ENCODE measurements at regions not wholly inside any gene's neighbourhood (a gene's known extent, or its start where the extent isn't known, plus 50 kb on each side); places are given as distances from the start of the nearest gene placed in this dataset.

DNA sequence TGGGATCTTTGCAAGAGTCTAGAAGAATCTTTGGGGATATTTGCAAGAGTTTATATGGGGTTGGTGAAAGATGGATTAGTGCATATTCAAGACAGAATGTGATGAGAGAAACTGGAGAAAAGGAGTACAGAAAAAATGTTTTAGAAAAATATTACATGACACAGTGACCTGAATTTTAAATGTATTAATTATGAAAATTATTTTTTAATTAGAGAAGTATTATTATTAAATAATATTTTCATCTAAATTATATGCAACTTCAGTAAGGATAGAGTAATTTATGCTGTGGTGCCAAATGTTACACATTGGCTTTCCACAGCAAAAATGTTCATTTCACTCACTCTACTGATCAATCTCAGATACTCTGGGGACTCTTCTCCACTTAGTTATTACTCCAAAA lies 1442.8 kb upstream of the SLC39A10 start:
- DNase-seq: no peak

GRCh38 chr2:194205568-194206227 lies 1451.3 kb upstream of the SLC39A10 start:
- no peak for DNase-seq

- no peak for DNase-seq
Measured at GRCh38 chr2:194203898-194204297, 1453.1 kb upstream of the SLC39A10 start.

DNA sequence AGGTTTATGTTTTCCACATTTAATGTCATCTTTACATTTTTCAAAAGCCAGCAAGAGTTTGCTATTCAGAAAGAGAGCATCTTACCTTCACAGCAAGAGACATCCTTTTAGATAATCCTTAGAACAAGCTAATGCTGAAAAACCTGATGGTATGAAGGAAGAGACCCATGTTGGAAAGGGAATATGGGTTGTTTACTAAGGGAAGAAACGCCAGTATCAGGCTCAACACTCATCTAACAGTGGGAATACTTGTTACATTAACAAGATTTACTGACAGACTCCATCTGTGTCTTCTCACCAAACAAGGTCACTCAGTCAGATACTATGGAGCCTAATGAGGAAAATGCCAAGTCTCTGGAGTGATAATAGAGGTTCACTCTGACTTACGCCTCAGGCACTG lies 1474.1 kb upstream of the SLC39A10 start:
- DNase-seq: no peak

- DNase-seq: no peak
Measured at GRCh38 chr2:194176134-194176533, 1480.9 kb upstream of the SLC39A10 start.

- DNase-seq: no peak
Measured at GRCh38 chr2:194166818-194167217, 1490.2 kb upstream of the SLC39A10 start.

GRCh38 chr2:194155431-194155830 lies 1501.6 kb upstream of the SLC39A10 start:
- DNase-seq: no peak

- DNase-seq: no peak
Measured at GRCh38 chr2:194151231-194151630, 1505.8 kb upstream of the SLC39A10 start.

- no peak for DNase-seq
Measured at GRCh38 chr2:194135463-194135862, 1521.6 kb upstream of the SLC39A10 start.

GRCh38 chr2:194128810-194129209 lies 1528.2 kb upstream of the SLC39A10 start:
- DNase-seq: no peak

DNA sequence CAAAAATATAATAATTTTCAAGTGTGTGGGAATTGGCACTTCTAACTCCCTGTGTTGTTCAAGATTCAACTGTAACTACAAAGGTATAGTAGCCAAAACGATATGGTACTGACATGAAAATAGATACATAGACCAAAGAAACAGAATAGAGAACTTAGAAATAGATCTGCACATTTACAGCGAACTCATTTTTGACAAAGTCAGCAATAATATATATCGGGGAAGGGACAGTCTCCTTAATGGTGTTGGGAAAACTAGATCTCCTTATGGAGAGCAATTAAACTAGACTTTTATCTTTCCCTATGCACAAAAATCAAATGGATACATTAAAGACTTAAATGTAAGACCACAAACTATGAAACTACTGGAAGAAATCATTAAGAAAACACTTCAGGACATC lies 1530.6 kb upstream of the SLC39A10 start:
- no peak for DNase-seq

GRCh38 chr2:194116861-194117260 lies 1540.2 kb upstream of the SLC39A10 start:
- no peak for DNase-seq

GRCh38 chr2:194105358-194105757 lies 1551.7 kb upstream of the SLC39A10 start:
- no peak for DNase-seq

GRCh38 chr2:194104687-194105086 lies 1552.3 kb upstream of the SLC39A10 start:
- DNase-seq: no peak

DNA sequence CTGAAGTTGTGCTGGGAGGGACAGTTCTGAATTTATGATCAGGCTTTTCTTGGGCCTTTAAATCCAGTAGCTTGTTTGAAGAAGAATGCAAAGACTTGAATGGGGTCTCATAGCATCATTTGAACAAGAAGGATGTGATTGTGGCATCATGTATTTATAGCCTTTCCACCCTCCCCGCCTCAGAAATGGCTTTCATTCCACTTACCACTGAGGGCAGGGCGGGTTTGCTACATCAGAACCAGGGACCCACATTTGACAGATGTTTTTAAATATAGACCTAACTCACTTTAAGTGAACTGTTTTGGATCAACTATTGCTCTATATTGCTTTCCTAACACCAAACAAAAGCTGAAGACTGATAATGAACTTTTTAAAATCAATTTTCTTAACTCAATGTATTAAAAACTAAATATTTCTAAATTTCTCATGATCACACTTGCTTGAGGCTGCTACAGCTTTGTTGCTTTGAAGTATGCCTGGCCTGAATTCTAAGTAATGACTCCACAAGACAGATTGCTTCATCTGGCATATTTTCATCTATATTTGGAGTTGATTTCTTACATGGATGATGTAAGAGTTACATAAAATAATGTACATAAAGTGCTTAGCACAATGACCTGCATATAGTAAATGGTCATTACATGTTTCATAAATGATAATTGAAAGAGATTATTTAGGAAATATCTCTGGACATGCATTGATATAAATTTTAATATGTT lies 1552.9 kb upstream of the SLC39A10 start:
- no peak for DNase-seq

DNA sequence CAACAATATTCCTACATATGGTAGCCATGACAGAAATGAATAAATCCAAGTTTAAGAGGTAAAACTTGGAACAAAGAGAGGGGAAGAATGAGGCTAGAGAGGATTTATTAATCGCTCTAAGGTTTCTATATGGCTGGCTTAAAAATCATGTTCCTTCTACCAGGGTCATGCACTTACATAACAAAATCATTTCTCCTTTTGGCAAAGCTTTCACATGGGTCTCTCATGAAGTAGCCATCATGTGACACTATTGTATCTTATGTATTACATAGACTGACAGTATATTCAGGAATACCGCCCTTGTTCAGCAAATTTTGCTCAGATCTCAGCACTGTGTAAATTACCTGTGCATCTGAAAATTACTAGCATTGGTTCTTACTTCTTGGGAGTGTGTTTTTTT lies 1554.5 kb upstream of the SLC39A10 start:
- DNase-seq: no peak

DNA sequence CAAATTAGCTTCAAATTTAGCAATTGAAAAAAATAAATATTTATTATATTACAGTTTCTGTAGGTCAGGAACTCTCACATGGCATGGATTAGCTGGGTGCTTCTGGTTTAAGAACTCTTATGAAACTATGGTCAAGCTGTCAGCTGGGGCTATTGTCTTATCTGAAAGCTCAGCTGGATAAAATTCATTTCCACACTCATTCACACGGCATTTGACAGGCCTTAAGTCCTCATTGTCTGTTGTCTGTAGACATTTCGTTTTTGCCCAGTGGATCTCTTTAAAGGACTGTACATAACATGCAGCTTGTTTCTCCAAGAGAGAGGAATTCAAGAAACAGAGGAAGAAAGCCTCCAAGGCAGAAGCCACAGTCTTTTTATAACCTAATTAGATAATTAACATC lies 1556.8 kb upstream of the SLC39A10 start:
- DNase-seq: no peak

GRCh38 chr2:194096402-194096801 lies 1560.6 kb upstream of the SLC39A10 start:
- DNase-seq: no peak

- no peak for DNase-seq
Measured at GRCh38 chr2:194095359-194095758, 1561.7 kb upstream of the SLC39A10 start.

DNA sequence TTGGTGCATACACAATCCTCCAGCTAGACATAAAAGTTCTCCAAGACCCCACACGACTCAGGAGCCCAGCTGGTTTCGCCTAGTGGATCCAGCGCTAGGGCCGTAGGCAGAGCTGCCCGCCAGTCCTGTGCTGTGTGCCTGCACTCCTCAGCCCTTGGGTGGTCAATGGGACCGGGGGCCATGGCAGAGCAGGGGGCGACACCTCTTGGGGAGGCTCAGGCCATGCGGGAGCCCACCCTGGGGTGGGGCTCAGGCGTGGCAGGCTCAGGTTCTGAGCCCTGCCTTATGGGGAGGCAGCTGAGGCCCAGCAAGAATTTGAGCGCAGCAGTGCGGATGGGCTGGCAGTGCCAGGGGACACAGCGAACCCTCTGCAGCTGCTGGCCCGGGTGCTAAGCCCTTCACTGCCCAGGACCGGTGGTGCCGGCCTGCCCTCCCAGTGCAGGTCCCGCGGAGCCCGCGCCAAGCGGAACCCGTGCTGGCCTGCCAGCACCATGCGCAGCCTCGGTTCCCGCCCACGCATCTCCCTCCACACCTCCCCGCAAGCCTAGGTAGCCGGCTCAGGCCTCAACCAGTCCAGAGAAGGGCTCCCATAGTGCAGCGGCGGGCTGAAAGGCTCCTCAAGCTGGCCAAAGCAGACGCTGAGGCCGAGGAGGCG lies 1566.6 kb upstream of the SLC39A10 start:
- DNase-seq: no peak

DNA sequence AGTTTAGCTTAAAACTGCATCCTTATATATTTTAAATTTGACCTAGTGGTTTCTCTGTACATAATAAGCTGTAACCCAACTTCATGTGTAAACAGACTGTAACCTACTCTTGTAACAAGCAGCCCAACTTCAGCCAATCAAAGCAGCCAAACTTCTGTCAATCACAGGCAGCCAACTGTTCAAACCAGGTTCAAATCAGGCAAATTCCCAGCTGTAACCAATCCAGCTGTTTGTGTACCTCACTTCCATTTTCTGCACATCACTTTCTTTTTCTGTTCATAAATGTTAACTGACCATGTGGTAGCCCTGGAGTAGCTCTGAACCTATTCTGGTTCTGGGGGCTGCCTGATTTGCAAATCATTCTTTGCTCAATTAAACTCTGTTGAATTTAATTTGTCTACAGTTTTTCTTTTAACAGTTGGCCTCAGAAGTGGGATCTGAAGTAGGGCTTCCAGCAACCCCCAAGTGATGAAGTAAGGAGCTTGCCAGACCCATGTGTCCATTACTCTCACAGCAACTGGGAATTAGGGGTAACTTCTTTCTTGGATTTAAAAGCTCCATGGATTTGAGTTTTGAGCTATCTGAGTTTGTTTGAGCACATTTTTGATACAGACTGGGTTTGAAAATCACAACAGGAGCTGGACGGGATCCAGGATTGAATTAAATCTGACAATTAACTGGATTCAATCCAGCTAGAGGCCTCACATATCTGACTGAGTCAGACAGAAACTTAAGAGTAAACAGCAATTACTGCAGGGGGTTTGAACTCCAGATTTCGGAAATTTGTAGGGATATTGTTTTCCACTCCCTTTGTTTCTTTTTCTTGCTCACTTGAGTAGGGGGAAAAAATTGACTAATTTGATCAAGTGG lies 1569.7 kb upstream of the SLC39A10 start:
- no peak for DNase-seq

- no peak for DNase-seq
Measured at GRCh38 chr2:194086129-194086528, 1570.9 kb upstream of the SLC39A10 start.

DNA sequence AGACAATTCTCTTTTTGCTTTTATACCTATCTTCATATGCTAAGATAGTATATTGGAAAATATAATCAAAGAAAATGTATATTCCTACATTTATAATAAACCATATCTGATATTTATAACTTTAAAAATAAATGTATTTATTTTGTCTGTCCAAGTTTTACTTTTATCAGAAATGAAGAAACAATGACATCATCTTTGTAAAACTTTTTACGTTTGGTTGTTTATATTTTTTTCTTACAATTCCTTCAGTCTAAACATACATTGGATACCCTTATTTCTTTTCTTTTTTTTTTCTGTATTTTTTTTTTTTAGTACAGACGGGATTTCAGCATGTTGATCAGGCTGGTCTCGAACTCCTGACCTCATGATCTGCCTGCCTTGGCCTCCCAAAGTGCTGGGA lies 1577.0 kb upstream of the SLC39A10 start:
- no peak for DNase-seq
